Thoracic aorta (tissue), 2 donors: ENCODE measurements at regions not wholly inside any gene's neighbourhood (a gene's known extent, or its start where the extent isn't known, plus 50 kb on each side); places are given as distances from the start of the nearest gene placed in this dataset.

Source experiments
- ATAC-seq: fragments of 150-250 bp; one replicate; pipeline ENCODE4 v1.8.0; 2017; ENCODE audit warnings: low read depth; ENCODE audit not compliant: insufficient number of reproducible peaks, low FRiP score
- DNase-seq: peaks from one replicate; pipeline ENCODE4 v3.0.0-alpha.2; 2020; ENCODE audit warnings: low spot score
- H3K27ac ChIP-seq, 2 donors: fragments of 200-600 bp; sonication (generic); 1 replicate in 1 of 2; 2 replicates in 1 of 2; pipeline ENCODE4 v1.5.1; 2016; ENCODE audit warnings: mild to moderate bottlenecking in 2 of 2, moderate library complexity in 2 of 2
- H3K27me3 ChIP-seq: fragments of 200-600 bp; sonication (generic); replicated peaks from 2 replicates; pipeline ENCODE4 v1.6.0; 2016; ENCODE audit warnings: mild to moderate bottlenecking; ENCODE audit not compliant: insufficient read depth
- H3K36me3 ChIP-seq: fragments of 200-600 bp; sonication (generic); one replicate; pipeline ENCODE4 v1.5.1; 2016
- H3K4me1 ChIP-seq, 2 donors: fragments of 200-600 bp; sonication (generic); 1 replicate in 1 of 2; 2 replicates in 1 of 2; pipeline versions ENCODE4 v1.5.1 to v1.6.0; 2016; ENCODE audit warnings: low read depth in 2 of 2, mild to moderate bottlenecking in 1 of 2; ENCODE audit not compliant: control insufficient read depth in 1 of 2
- H3K4me3 ChIP-seq: fragments of 200-600 bp; sonication (generic); 2 replicates; pipeline ENCODE4 v1.5.1; 2016; ENCODE audit warnings: mild to moderate bottlenecking
- H3K9me3 ChIP-seq: fragments of 200-600 bp; sonication (generic); 2 replicates; pipeline ENCODE4 v1.5.1; 2016
- CTCF ChIP-seq: fragments of 200-600 bp; sonication (generic); IDR thresholded peaks from one replicate; pipeline ENCODE4 v1.5.1; 2019; ENCODE audit warnings: antibody characterized with exemption

- no peaks in the 10 kb centered on the region for H3K36me3 ChIP-seq
- H3K4me3 ChIP-seq = no peak overlapping the region
- DNase-seq = no peak
- no peak for ATAC-seq
- no peaks in the 10 kb centered on the region for H3K27me3 ChIP-seq
- H3K9me3 ChIP-seq = no peaks in the 10 kb centered on the region
- TF ChIP-seq CTCF = no peak
- H3K27ac ChIP-seq = peak overlapping the region; percentile 31 to 67
- peaks cover 21 to 48% of the 10 kb centered on the region in 2 donors for H3K4me1 ChIP-seq
Observed at GRCh38 chr4:125382995-125383394, 68.2 kb downstream of the FAT4 start.

GRCh38 chr4:125387770-125388169 lies 73.0 kb downstream of the FAT4 start:
- H3K27ac ChIP-seq = peak overlapping the region; percentile 75 to 85
- TF ChIP-seq CTCF = no peak
- H3K4me1 ChIP-seq = peaks cover 25 to 69% of the 10 kb centered on the region in 2 donors
- H3K9me3 ChIP-seq = no peaks in the 10 kb centered on the region
- no peak for DNase-seq
- ATAC-seq = no peak
- no peak overlapping the region for H3K4me3 ChIP-seq
- no peaks in the 10 kb centered on the region for H3K27me3 ChIP-seq
- H3K36me3 ChIP-seq = no peaks in the 10 kb centered on the region

- H3K27me3 ChIP-seq = no peaks in the 10 kb centered on the region
- H3K4me3 ChIP-seq = no peak overlapping the region
- H3K9me3 ChIP-seq = no peaks in the 10 kb centered on the region
- ATAC-seq (no peak), DNase-seq (no peak)
- H3K27ac ChIP-seq = peak overlapping the region; percentile 75 to 85
- TF ChIP-seq CTCF = no peak
- H3K36me3 ChIP-seq = no peaks in the 10 kb centered on the region
- peaks cover 29 to 68% of the 10 kb centered on the region in 2 donors for H3K4me1 ChIP-seq
Observed at GRCh38 chr4:125388613-125389012, 73.9 kb downstream of the FAT4 start.

GRCh38 chr4:125389713-125390112 lies 75.0 kb downstream of the FAT4 start:
- TF ChIP-seq CTCF = no peak
- Histone ChIP-seq H3K27ac (peak overlapping the region; percentile 75 to 85), H3K9me3 (no peaks in the 10 kb centered on the region), H3K4me1 (peaks cover 32 to 75% of the 10 kb centered on the region in 2 donors), H3K27me3 (no peaks in the 10 kb centered on the region), H3K4me3 (peak overlapping the region; percentile 29), H3K36me3 (no peaks in the 10 kb centered on the region)
- DNase-seq = no peak
- peak; percentile 94 for ATAC-seq

- H3K27me3 ChIP-seq = no peaks in the 10 kb centered on the region
- DNase-seq = no peak
- H3K4me1 ChIP-seq = peaks cover 32 to 79% of the 10 kb centered on the region in 2 donors
- H3K4me3 ChIP-seq = peak overlapping the region; percentile 29
- peak overlapping the region; percentile 75 to 85 for H3K27ac ChIP-seq
- H3K9me3 ChIP-seq = no peaks in the 10 kb centered on the region
- peak; percentile 33 for ATAC-seq
- no peaks in the 10 kb centered on the region for H3K36me3 ChIP-seq
- no peak for TF ChIP-seq CTCF
Observed at GRCh38 chr4:125390126-125390525, 75.4 kb downstream of the FAT4 start.
